IMR-90 (cell line): ENCODE measurements at regions not wholly inside any gene's neighbourhood (a gene's known extent, or its start where the extent isn't known, plus 50 kb on each side); places are given as distances from the start of the nearest gene placed in this dataset.

ENCODE experiments used
- ATAC-seq: fragments of 200-7000 bp; cut with Tn5 transposase; 2 replicates; pipeline ENCODE4 v1.9.1; 2020; ENCODE audit warnings: low read depth, mild to moderate bottlenecking, moderate library complexity
- BruUV-seq: library from RNA; stranded (reverse); fragments of 400-500 nt; replicated peaks from 2 replicates; lab custom pipeline; 2021; lab: Mats Ljungman, UMichigan
- CTCF ChIA-PET: fragments of 300-600 bp; formaldehyde crosslinking; extraction: SDS; loops from one replicate; lab custom pipeline; 2021; ENCODE audit warnings: antibody characterized with exemption; lab: Yijun Ruan, JAX
- POLR2A ChIA-PET: fragments of 300-600 bp; sonication (Branson Sonifier 250); formaldehyde crosslinking; loops from one replicate; lab custom pipeline; 2022; ENCODE audit warnings: antibody characterized with exemption; ENCODE audit not compliant: unreplicated experiment; lab: Charles Lee
- DNase-seq: peaks from one replicate; pipeline ENCODE4 v3.0.0; 2013
- H2AFZ ChIP-seq: replicated peaks from 2 replicates; pipeline ENCODE3; 2013; ENCODE audit warnings: low read length, mild to moderate bottlenecking; ENCODE audit not compliant: poor library complexity
- H2AK5ac ChIP-seq: 2 replicates; pipeline ENCODE4 v1.6.1; 2013; ENCODE audit warnings: low read depth, low read length, inconsistent platforms
- H2AK9ac ChIP-seq: replicated peaks from 2 replicates; pipeline ENCODE3; 2013; ENCODE audit warnings: mild to moderate bottlenecking, low read depth, low read length, moderate library complexity; ENCODE audit not compliant: poor library complexity
- H2BK120ac ChIP-seq: 2 replicates; pipeline ENCODE4 v1.6.1; 2013; ENCODE audit warnings: low read depth, low read length, inconsistent platforms
- H2BK15ac ChIP-seq: 3 replicates; pipeline ENCODE4 v1.6.1; 2013; ENCODE audit warnings: low read depth, low read length, inconsistent platforms
- H2BK20ac ChIP-seq: 2 replicates; pipeline ENCODE4 v1.6.1; 2013; ENCODE audit warnings: low read depth, mild to moderate bottlenecking, inconsistent platforms, low read length, moderate library complexity
- H2BK5ac ChIP-seq: 2 replicates; pipeline ENCODE4 v1.6.1; 2013; ENCODE audit warnings: mild to moderate bottlenecking, low read depth, low read length, inconsistent platforms; ENCODE audit not compliant: poor library complexity, severe bottlenecking
- H3K14ac ChIP-seq: replicated peaks from 2 replicates; pipeline ENCODE4 v1.6.1; 2013; ENCODE audit warnings: low read depth, low read length, inconsistent platforms
- H3K18ac ChIP-seq: 2 replicates; pipeline ENCODE4 v1.6.1; 2013; ENCODE audit warnings: low read depth, low read length, control low read depth
- H3K23ac ChIP-seq: 2 replicates; pipeline ENCODE4 v1.6.1; 2013; ENCODE audit warnings: low read depth, low read length, inconsistent platforms
- H3K27ac ChIP-seq: 2 replicates; pipeline ENCODE4 v1.5.1; 2013; ENCODE audit warnings: mild to moderate bottlenecking, control low read depth, low read length; ENCODE audit not compliant: insufficient read depth
- H3K27me3 ChIP-seq: 2 replicates; pipeline ENCODE4 v1.6.1; 2013; ENCODE audit warnings: low read length; ENCODE audit not compliant: control insufficient read depth, insufficient read depth
- H3K36me3 ChIP-seq: 2 replicates; pipeline ENCODE4 v1.6.1; 2013; ENCODE audit warnings: low read length, mixed read lengths; ENCODE audit not compliant: control insufficient read depth, insufficient read depth
- H3K4ac ChIP-seq: 2 replicates; pipeline ENCODE4 v1.6.1; 2013; ENCODE audit warnings: low read depth, low read length, inconsistent platforms
- H3K4me1 ChIP-seq: 2 replicates; pipeline ENCODE4 v1.6.1; 2013; ENCODE audit warnings: low read length, mixed read lengths; ENCODE audit not compliant: control insufficient read depth, insufficient read depth
- H3K4me2 ChIP-seq: 2 replicates; pipeline ENCODE4 v1.6.1; 2013; ENCODE audit warnings: low read depth, mild to moderate bottlenecking, control low read depth, low read length, moderate library complexity
- H3K4me3 ChIP-seq: 2 replicates; pipeline ENCODE4 v1.5.1; 2013; ENCODE audit warnings: low read depth, mild to moderate bottlenecking, control low read depth, low read length, moderate library complexity; ENCODE audit not compliant: insufficient read depth
- H3K56ac ChIP-seq: 2 replicates; pipeline ENCODE4 v1.6.1; 2013; ENCODE audit warnings: low read length, inconsistent platforms; ENCODE audit not compliant: insufficient read depth; ENCODE audit errors: extremely low read depth
- H3K79me1 ChIP-seq, 2 experiments: 2 replicates each; pipeline ENCODE4 v1.6.1; 2013; ENCODE audit warnings: low read length in 2 of 2, inconsistent platforms in 1 of 2, low read depth in 1 of 2
- H3K9ac ChIP-seq: 2 replicates; pipeline ENCODE4 v1.6.1; 2013; ENCODE audit warnings: low read depth, low read length, control low read depth
- H3K9me1 ChIP-seq: 2 replicates; pipeline ENCODE4 v1.6.1; 2013; ENCODE audit warnings: low read length, inconsistent platforms; ENCODE audit not compliant: insufficient read depth
- H3K9me3 ChIP-seq: 2 replicates; pipeline ENCODE4 v1.6.1; 2013; ENCODE audit warnings: low read length; ENCODE audit not compliant: control insufficient read depth, insufficient read depth
- H4K20me1 ChIP-seq: 2 replicates; pipeline ENCODE4 v1.6.1; 2013; ENCODE audit warnings: low read length, inconsistent platforms; ENCODE audit not compliant: insufficient read depth
- H4K5ac ChIP-seq: 2 replicates; pipeline ENCODE4 v1.6.1; 2013; ENCODE audit warnings: mild to moderate bottlenecking, low read depth, low read length, control low read depth
- H4K8ac ChIP-seq, 2 experiments: 2 replicates each; pipeline ENCODE4 v1.6.1; 2013; ENCODE audit warnings: low read depth in 2 of 2, low read length in 2 of 2, control low read depth in 1 of 2, inconsistent platforms in 1 of 2
- H4K91ac ChIP-seq: 2 replicates; pipeline ENCODE4 v1.6.1; 2013; ENCODE audit warnings: low read depth, low read length, inconsistent platforms; ENCODE audit not compliant: insufficient read depth
- CEBPB ChIP-seq: IDR thresholded peaks from 2 replicates; pipeline ENCODE4 v1.6.1; 2012; ENCODE audit warnings: low read depth, low read length, improper control_type of control experiment
- CHD1 ChIP-seq: IDR thresholded peaks from 2 replicates; pipeline ENCODE4 v1.6.1; 2012; ENCODE audit warnings: low read depth, low read length, improper control_type of control experiment
- CTCF ChIP-seq: conservative IDR thresholded peaks from 2 replicates; pipeline ENCODE4 v1.5.1; 2012; ENCODE audit warnings: mild to moderate bottlenecking, low read depth, low read length, improper control_type of control experiment
- ELK1 ChIP-seq: fragments of 150-350 bp; IDR thresholded peaks from 2 replicates; pipeline ENCODE4 v1.6.1; 2016; ENCODE audit warnings: low read depth, mild to moderate bottlenecking, low read length, moderate library complexity, borderline replicate concordance
- FOS ChIP-seq: fragments of 150-350 bp; IDR thresholded peaks from 2 replicates; pipeline ENCODE4 v1.6.1; 2016; ENCODE audit warnings: low read depth, low read length
- MAFK ChIP-seq: IDR thresholded peaks from 2 replicates; pipeline ENCODE4 v1.6.1; 2012; ENCODE audit warnings: low read depth, low read length, improper control_type of control experiment
- MAZ ChIP-seq: IDR thresholded peaks from 2 replicates; pipeline ENCODE4 v1.6.1; 2012; ENCODE audit warnings: low read depth, mild to moderate bottlenecking, low read length, improper control_type of control experiment, moderate library complexity, borderline replicate concordance
- MXI1 ChIP-seq: IDR thresholded peaks from 2 replicates; pipeline ENCODE4 v1.6.1; 2012; ENCODE audit warnings: low read depth, mild to moderate bottlenecking, low read length, moderate library complexity, borderline replicate concordance
- NFE2L2 ChIP-seq: fragments of 150-350 bp; IDR thresholded peaks from 2 replicates; pipeline ENCODE4 v1.6.1; 2016; ENCODE audit warnings: low read depth, mild to moderate bottlenecking, low read length
- POLR2A ChIP-seq: IDR thresholded peaks from 2 replicates; pipeline ENCODE4 v1.6.1; 2012; ENCODE audit warnings: mild to moderate bottlenecking, low read depth, low read length
- RAD21 ChIP-seq: IDR thresholded peaks from 2 replicates; pipeline ENCODE4 v1.6.1; 2012; ENCODE audit warnings: low read length, improper control_type of control experiment
- RCOR1 ChIP-seq: IDR thresholded peaks from 2 replicates; pipeline ENCODE4 v1.6.1; 2012; ENCODE audit warnings: mild to moderate bottlenecking, low read length, improper control_type of control experiment; ENCODE audit not compliant: insufficient replicate concordance
- RFX5 ChIP-seq: IDR thresholded peaks from 2 replicates; pipeline ENCODE4 v1.8.0; 2012; ENCODE audit warnings: low read depth, mild to moderate bottlenecking, low read length, moderate library complexity
- USF2 ChIP-seq: fragments of 150-350 bp; IDR thresholded peaks from 2 replicates; pipeline ENCODE4 v1.6.1; 2017; ENCODE audit warnings: mild to moderate bottlenecking, antibody characterized with exemption, low read length, low read depth
- WGBS, 2 experiments: methylation state at CpG; one replicate each; pipeline versions ENCODE4 v1.1.5 to v1.1.7; 2013; ENCODE audit warnings: missing lambda C conversion rate in 2 of 2; ENCODE audit not compliant: insufficient read length in 1 of 2; ENCODE audit errors: extremely low coverage in 2 of 2; 5-methylcytosine and 5-hydroxymethylcytosine counted together
- dilution Hi-C: fragments of 300-500 bp; cut with HindIII; formaldehyde crosslinking; loops from one replicate; pipeline ENCODE4 v1.14.3; 2018; ENCODE audit warnings: low sequenced_read_pairs; ENCODE audit not compliant: unreplicated experiment
- in situ Hi-C: fragments of 300-500 bp; cut with MboI; formaldehyde crosslinking; loops from 3 replicates; pipeline ENCODE4 v1.14.3; 2019; ENCODE audit warnings: low sequenced_read_pairs, inconsistent platforms, mixed read lengths
- intact Hi-C: fragments of 100-400 bp; cut with micrococcal nuclease; formaldehyde crosslinking; loops from 2 replicates; pipeline ENCODE4 v1.10.0; 2022

GRCh38 chr18:73110307-73110706 is 242.5 kb upstream of the NETO1 start:
- no peak for TF ChIP-seq FOS
- no peak for TF ChIP-seq ELK1
- TF ChIP-seq RCOR1: no peak
- no peak for TF ChIP-seq CEBPB
- TF ChIP-seq NFE2L2: no peak
- no peak for TF ChIP-seq MAFK
- no peak for TF ChIP-seq CHD1
- no peak for TF ChIP-seq POLR2A
- no peak for TF ChIP-seq RFX5
- no peak for TF ChIP-seq RAD21
- TF ChIP-seq CTCF: no peak
- no peak for TF ChIP-seq USF2
- TF ChIP-seq MXI1: no peak
- no peak for TF ChIP-seq MAZ
- Histone ChIP-seq H2AK9ac (no peak overlapping the region), H2BK5ac (no peak overlapping the region), H3K36me3 (no peaks in the 10 kb centered on the region), H3K79me1 (no peaks in the 10 kb centered on the region), H3K27me3 (no peaks in the 10 kb centered on the region), H3K14ac (no peak overlapping the region), H3K23ac (no peak overlapping the region), H2BK120ac (no peak overlapping the region), H2AK5ac (no peak overlapping the region), H3K9me3 (no peaks in the 10 kb centered on the region), H2BK20ac (no peak overlapping the region), H4K20me1 (no peaks in the 10 kb centered on the region), H4K5ac (no peak overlapping the region), H3K9me1 (no peaks in the 10 kb centered on the region), H3K4me3 (no peak overlapping the region), H3K4ac (no peak overlapping the region), H3K56ac (no peak overlapping the region), H3K27ac (no peak overlapping the region), H3K18ac (no peak overlapping the region), H4K8ac (no peak overlapping the region), H3K4me1 (no peaks in the 10 kb centered on the region), H2AFZ (no peak overlapping the region), H4K91ac (no peak overlapping the region), H2BK15ac (no peak overlapping the region), H3K4me2 (no peak overlapping the region), H3K9ac (no peak overlapping the region)
- ChIA-PET POLR2A (no interaction called here), CTCF (no interaction called here)
- in situ Hi-C loops (no loop called here), dilution Hi-C loops (no loop called here), intact Hi-C loops (no loop called here)
- no CpG with 5 or more reads among the region's 3 CpGs for WGBS, 2 experiments
- DNase-seq (no peak), ATAC-seq (no peak)
- no TSS peak for BruUV-seq
